Ammon's horn (tissue), 1 donor: ENCODE measurements at regions not wholly inside any gene's neighbourhood (a gene's known extent, or its start where the extent isn't known, plus 50 kb on each side); places are given as distances from the start of the nearest gene placed in this dataset.
"Not testable (repeated sequence)": the region's sequence is repeated elsewhere in the genome, so short reads cannot be mapped to it uniquely, and the experiment has no call there.

Experiments
- DNase-seq: peaks from one replicate; pipeline ENCODE4 v3.0.0-alpha.2; 2016; ENCODE audit warnings: low spot score

DNA sequence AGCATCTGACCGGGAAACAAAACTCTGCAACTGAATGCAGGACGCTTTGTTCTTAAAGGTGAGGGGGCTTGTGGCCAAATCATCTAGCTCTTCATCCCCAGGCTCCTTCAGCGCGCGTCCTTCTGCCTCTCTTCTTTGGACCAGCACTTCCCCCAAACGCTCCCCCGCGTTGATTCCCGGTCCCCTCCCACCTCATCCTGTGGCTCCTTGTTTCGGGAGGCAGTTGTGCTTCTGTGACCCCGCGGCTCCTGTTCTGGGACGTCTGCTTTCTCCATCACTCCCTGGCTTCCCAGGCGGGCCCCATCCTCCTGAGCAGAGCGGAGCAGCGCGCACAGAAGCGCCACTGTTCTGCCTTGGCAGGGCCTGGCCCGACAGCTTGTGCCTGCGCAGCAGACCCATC lies 109.7 kb upstream of the ZNG1E start:
- not testable (repeated sequence) for DNase-seq

DNA sequence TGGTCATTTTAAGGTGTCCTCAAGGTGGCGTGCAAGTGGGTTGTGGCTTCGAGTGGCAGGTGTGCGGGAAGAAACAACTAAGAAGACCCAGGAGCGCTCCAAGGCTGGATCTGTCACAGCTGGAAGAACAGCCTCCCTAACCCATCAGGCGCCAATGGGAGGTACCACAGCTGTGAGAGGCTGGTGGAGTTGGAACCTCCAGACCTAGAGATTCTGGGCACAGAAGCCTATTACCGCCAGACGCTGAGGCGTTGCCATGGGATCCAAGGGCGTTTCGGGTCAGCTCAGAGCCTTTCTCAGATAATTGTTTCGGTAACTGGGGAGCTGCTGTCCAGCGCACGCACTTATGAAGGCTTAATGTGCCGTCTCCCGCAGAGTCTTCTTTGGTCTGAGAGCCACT lies 156.7 kb upstream of the ZNG1E start:
- not testable (repeated sequence) for DNase-seq

DNA sequence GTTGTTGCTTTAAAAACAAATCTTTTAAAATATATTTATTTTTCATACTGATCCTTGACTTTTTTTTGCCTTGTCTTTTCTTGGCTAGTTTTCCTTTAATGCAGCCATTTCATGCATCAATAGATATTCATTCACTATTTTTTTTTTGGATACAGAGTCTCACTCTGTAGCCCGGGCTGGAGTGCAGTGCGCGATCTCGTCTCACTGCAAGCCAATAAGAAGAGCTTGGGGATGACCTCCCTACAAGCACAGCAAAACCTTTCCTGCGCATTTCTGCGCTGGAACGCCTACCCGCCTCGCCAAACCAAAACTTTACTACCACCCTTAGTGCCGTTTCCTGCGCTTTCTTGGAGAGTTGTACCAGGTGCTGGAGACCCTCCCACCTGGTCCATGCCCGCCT lies 161.3 kb upstream of the ZNG1E start:
- DNase-seq: not testable (repeated sequence)

DNA sequence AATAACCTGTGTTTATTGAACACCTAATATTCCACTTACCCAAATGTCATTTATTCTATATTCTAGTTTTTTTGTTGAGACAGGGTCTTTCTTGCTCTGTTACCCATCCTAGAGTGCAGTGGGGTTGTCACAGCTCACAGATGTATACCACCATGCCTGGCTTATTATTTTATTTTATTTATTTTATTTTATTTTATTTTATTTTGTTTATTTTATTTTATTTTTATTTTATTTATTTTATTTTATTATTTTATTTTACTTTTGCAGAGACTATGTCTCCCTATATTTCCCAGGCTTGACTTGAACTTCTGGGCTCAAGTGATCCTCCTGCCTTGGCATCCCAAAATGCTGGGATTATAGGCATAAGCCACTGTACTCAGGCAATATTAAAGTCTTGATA lies 167.8 kb upstream of the ZNG1E start:
- DNase-seq: not testable (repeated sequence)

DNA sequence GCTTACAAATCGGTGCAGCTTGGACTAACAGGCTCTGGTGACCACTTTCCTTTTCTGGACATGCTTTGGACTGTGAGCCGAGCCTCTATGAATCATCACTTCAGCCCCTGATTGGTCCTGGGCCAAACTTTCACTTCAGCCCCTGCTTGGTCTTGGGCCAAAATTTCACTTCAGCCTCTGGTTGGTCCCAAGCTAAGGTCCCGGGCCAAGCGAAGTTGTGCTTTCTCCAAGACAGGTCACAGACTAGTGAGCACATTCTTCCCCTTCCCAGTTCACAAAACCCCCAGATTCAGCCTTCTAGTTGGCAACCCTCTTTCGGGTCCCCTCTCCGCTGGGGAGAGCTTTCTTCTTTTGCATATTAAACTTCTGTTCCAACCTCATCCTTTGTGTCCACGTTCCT lies 171.0 kb upstream of the ZNG1E start:
- DNase-seq: not testable (repeated sequence)

DNA sequence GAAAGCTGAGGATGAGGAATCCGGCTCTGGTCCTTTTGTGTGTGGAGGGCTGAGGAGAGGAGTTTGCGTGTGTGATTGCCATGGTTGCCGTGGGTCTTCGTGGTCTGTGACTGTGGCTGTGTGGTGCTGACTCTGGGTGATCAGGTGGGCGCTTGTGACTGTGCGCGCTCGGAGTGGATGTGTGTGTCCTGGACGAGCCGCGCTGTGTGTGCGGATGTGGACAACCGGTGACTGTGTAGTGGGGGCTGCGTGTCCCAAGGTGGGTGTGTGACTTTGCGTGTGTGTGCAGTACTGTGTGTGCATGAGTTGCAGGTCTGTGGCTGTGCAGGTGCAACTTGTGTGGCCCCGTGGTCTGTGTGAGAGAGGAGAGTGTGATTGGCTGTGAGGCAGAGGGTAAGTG lies 172.0 kb upstream of the ZNG1E start:
- DNase-seq: not testable (repeated sequence)

DNA sequence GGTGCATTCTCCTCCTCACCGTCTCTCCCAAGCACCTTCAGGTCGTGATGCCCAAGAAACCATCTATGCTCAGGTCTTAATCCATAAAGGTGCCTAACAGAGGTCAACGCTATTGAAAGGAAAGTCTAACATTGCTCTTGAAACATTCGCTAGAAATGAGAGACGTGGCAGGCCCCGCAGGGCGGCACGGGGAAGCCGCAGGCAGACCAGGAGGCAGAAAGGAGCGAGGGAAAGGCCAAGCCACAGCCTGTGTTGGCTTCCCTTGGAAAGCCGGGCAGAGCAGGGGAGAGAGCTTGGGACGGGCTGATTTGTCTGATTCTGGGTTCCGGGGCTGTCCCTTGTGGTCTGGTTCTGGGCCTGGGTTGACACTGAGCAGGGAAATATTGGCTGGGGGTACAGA lies 192.8 kb upstream of the ZNG1E start:
- DNase-seq: not testable (repeated sequence)

DNA sequence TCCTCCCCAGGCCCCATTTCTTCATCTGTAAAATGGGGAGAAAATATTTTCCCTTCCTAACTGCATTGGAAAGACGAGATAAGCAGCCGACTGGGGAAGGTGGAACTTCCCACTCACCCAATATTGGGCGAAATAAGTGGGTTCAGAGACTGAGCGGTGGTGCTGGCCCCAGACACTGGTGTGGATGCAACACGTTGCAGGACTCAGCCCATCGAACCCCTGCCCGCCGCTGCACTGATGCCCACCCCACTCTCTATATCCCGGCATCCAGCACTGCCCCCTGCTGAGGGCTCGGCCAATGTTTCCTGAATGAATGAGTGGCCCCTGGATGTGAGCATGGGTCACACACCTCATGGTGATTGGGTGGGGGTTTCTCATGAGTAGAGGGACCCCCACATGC lies 194.4 kb upstream of the ZNG1E start:
- not testable (repeated sequence) for DNase-seq

DNA sequence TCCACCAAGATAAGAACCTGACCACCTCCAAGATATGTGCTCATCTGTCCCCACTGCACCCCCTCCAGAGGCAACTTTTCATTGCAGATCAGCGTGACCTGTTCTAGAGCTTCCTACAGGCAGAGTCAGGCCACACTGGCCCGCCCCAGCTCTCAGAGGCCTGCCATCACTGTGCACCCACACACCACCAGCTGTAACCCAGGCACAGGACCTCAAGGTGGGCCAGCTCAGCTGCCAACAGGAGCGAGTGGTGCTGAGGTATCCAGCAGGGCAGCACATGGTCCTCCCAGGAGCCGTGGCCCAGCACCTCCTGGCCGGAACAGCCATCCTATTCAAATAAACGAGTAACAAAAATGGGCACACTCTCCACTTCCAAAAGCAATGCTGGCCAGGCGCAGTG lies 189.9 kb upstream of the FOXD4L5 start:
- DNase-seq: not testable (repeated sequence)

DNA sequence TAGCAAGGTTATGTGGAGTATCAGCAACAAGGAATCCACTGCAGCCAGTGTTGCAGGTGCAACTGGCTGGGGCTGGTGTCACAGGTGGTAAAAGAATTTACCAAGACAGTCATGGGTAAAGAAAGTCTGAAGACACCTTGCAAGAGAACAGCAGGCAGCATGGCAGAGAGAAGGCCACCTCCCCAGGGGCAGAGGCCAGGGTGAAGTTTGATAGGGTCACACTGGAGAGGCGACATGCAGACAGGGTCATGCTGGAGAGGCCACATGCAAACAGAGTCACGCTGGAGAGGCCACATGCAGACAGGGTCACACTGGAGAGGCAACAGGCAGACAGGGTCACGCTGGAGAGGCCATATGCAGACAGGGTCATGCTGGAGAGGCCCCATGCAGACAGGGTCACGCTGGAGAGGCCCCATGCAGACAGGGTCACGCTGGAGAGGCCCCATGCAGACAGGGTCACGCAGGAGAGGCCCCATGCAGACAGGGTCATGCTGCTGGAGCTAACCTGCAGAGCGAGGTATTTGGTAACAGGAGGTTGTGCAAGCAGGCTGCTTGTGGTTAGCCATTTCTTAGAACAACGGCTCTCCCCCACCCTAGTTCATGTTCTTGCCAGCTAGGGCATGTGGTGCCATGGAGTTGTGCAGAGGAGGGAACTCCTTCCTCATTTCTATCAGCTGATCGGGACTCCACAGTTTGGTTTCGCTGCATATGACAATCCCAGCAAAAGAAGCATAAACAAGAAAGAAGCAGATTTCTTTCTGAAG lies 188.2 kb upstream of the FOXD4L5 start:
- not testable (repeated sequence) for DNase-seq

DNA sequence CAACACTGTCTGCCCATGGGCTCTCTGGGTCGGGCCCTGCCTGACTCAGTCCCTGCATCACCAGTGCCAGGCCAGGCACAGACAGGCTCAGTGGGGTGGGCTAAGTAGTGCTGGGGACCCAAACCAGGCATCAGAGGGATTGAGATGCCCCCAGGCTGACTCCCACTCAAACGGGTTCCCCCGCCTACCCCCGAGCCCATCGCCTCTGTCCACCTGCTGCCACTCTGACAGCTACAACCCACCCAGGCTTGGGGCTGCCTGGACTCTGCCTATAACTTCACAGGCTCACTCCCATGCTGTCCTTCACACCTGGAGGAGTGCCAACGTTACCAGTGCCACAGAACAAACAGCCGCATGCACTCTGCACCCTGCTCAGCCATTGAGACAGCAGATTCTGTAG lies 186.1 kb upstream of the FOXD4L5 start:
- DNase-seq: not testable (repeated sequence)

DNA sequence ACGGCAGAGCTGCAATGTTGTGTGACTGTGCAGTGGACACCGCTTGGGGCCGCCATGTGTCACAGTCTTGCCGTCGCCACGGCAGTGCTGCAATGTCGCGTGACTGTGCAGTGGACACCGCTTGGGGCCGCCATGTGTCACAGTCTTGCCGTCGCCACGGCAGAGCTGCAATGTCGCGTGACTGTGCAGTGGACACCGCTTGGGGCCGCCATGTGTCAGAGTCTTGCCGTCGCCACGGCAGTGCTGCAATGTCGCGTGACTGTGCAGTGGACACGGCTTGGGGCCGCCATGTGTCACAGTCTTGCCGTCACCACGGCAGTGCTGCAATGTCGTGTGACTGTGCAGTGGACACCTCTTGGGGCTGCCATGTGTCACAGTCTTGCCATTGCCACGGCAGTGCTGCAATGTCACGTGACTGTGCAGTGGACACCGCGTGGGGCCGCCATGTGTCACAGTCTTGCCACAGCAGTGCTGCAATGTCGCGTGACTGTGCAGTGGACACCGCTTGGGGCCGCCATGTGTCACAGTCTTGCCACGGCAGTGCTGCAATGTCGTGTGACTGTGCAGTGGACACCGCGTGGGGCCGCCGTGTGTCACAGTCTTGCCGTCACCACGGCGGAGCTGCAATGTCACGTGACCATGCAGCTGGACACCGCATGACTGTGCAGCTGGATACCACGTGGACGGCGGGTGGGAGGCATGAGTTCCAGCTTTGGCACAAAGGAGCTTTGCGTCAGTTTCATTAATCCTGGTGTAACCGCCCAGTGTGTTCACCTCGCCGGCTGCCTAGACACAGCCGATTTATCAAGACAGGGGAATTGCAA lies 182.1 kb upstream of the FOXD4L5 start:
- not testable (repeated sequence) for DNase-seq

DNA sequence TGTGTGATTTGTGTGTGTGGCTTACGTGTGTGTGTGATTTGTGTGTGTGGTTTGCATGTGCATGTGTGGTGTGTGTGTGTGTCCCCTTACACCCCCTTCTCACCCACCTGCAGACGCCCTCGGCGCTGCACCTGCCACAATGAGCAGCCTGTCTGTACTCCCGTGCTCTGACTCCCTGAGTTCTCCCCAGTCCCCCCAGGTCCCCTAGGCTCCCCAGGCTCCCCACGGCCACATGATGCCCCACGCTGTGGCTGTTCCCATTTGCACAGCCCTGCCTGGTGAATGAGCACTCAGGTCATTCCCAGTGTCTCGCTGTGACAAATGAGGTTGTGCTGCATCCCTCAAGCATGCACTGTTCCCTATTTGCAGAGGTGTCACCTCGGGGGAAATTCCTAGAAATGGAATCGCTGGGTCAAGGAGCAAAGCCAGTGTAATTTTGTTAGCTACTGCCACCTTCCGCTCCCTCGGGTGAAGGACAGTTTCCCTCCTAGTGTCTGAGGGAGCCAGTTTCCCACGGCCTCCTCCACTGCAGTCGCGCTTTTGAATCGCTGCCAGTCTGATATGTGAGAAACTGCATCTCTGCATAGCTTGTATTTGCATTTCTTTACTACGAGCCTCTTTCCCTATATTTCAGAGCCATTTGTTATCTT lies 180.4 kb upstream of the FOXD4L5 start:
- DNase-seq: not testable (repeated sequence)

DNA sequence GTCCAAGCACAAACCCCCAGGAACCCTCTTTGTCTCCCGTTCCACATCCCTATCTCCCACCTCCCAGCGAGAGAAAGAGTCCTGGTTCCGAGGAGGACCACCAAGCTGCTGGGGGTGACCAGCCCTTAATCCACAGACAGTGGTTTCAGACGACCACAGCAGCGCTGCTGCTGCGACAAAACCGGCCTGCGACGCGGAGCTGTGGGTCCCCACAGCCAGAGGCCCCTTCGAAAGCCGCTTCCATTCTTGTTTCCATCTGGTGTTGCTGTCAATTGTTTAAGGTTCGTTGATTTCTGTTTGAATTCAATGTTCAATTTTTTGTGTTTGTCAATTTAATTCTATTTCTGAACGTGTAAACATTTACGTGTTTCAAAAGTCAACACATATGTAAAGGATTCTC lies 177.5 kb upstream of the FOXD4L5 start:
- not testable (repeated sequence) for DNase-seq

DNA sequence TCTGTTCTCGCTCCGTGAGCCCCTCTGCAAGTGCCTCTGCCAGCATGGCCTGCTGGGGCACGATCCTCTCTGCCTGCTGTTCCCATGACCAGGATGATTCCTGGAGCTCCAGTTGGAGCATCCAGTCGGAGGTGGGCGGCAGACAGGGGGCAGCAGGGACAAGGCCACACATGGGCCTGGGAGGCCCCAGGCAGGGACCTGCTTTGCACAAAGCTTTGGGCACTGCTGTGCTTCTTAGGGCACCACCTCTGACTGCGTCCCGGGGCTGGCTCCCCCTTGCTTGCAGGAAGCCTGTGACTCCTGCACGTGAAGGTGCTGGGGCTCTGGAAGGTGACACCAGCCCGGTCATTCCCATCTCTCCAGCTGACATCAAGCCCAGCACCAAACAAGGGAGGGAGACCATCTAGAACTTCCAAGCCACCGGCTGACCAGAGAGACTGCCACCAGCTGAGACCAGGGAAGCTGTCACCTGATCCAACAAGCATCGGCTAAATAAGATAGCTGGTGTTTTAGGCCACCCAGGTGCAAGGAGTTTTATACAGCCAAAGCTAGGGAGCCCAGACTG lies 174.8 kb upstream of the FOXD4L5 start:
- DNase-seq: no peak

DNA sequence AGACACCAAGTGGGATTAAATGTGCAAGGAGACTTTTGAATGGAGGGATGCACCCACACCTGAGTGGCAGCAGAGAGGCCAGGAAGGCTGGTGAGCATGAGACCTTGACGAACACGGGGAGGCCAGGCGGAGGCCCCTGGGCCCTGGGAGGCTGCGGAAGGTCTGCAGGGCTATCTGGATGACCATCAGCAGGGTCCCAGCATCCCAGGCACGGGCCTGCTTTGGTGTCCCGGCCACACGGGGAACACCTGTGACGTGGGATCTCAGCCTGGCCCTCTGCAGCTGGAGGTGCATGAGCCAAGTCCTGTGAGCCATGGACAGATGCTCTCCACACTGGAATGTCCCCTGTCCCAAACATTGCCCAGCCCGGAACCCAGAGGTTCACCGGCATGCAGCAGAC lies 174.0 kb upstream of the FOXD4L5 start:
- DNase-seq: no peak

DNA sequence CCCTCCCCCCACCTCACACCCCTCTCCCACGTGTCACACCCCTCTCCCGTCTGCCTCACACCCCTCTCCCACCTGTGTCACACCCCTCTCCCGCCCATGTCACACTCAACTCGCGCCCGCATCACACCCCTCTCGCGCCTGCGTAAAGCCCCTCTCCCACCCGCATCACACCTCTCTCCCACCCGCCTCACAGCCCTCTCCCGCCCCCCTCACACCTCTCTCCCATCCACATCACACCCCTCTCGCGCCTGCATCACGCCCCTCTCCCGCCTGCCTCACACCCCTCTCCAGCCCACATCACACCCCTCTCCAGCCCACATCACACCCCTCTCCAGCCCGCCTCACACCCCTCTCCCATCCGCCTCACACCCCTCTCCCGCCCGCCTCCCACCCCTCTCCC lies 173.5 kb upstream of the FOXD4L5 start:
- no peak for DNase-seq

DNA sequence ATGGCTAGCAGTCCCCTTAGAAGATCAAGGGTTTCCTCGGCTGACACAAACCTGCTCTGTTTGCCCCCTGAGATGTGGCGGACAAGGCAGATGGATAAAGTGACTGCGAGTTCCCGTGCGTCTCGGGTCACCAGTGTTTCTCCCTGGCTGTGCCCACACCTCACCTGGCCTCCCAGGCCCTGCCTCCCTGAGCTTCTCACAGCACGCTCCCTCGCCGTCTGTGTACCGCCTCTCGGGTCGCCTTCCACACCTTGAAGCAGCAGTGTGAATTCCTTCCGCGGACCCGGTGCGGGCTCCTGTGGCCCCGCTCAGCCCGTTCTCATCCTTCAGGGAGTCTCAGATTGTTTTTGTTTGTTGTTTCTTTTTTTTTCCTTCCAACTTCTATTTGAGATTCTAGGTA lies 172.0 kb upstream of the FOXD4L5 start:
- DNase-seq: not testable (repeated sequence)

DNA sequence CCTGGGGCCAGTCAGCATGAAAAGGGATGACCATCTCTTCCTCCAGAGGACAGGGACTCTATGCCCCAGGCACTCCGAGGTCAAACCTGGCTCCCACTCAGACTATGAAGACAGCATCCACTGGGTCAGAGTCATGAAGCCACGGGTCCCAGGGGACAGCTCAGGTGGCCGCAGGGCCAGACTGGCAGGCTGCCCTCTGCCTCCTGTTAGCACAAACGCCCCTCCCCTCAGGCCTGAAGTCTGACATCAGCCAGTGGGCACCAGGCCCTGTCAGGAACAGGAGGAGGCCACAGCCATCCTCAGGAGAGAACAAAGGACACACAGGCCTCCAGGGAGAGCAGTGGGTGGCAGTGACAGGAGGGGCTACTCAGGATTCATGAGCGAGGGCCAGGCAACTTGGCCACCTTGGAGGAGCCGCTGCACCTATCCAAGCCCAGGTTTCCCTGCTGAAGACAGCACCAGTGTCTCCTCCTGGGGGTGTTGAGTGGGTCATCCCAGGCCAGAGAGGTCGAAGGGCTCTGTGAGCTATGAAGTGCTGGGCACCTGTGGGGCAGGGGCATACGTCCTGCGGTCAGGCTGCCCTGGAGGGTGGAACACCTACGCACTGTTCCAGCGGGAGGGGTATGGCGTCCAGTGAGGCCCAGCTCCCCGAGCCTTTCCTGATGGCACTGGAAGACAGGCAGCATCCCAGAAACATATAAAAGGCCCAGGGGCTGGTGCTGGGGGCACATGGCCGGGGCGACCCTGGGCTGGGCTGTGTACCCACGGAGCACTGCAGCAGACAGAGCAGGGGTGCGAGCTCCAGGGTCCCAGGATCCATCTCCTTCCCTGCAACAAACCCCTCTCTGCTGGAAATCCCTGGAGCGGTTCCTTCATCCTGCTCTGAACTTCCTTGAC lies 171.0 kb upstream of the FOXD4L5 start:
- not testable (repeated sequence) for DNase-seq

DNA sequence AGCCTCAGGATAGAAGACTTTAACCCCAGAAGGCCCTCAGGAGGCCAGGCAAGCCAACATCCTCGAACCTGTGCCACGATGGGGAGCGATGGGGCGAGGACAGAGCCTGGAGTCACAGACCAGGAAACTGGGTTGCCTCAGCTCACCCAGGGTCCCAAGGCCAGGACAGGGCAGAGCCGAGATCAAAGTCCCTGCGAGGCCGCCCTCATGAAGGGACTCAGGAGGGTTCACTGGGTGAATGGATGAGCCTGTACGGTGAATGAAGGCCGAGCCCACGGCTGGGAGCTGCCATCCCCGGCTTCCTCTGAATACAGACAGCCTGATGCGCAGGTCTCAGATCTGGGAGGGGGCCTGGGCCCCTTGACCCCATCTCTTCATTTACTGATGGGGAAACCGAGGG lies 170.1 kb upstream of the FOXD4L5 start:
- DNase-seq: not testable (repeated sequence)

DNA sequence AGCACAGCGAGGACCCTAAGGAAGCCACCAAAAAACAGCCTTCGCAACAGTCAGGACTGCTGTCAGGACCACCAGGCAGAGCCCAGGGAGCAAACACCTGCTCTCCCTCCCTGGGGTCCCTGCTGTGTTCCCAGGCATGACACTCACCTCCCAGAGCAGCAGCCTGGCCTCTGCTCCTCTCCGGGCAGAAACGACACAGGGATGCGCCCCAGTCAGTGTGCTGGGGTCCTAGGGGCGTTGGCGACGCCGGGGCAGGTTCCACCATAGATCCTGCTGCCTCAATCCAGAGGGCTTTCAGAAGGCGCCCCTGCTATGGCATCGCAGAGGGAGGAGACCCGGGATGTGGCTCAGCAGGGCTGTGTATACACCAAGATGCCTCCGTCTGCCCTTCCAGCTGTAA lies 169.7 kb upstream of the FOXD4L5 start:
- DNase-seq: not testable (repeated sequence)
